ENCODE measurements at regions not wholly inside any gene's neighbourhood (a gene's known extent, or its start where the extent isn't known, plus 50 kb on each side); places are given as distances from the start of the nearest gene placed in this dataset.

DNA sequence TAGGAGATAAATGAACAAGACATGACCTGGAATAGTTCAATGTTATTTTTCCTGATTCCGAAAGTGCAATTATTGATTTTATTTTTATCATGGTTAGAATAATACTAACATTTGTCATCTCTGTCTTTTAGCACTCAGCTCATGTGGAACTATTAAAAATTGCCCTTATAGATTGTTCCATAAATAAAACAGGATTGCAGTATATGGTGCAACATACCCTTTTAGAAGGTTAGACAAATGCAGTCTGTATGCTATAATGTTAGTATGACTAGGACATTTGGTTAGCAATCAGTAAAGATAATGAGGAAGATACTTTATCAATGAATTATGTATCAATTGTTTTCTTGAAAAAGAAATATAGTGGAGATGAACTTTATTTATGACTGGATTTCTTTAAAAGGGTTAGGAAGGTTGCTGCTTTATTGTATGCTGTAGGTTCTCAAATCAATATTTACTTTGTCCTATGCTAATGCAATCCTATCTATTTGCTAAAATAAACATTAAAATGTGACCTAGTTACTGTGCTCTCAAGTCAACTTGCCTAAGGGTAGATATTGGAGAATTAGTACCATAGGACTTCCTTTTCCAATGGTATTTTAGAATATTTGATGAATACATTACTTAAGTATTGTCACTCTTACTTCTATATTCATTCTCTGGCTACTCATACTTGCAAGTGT lies 348.9 kb upstream of the ISL1 start:
- TF ChIP-seq ZNF274 (IDR thresholded peaks at IDR 0.05; ENCODE audit: low read depth, low read length): no peak
- H3K4me3 ChIP-seq (ENCODE audit: low read length): no peak overlapping the region

DNA sequence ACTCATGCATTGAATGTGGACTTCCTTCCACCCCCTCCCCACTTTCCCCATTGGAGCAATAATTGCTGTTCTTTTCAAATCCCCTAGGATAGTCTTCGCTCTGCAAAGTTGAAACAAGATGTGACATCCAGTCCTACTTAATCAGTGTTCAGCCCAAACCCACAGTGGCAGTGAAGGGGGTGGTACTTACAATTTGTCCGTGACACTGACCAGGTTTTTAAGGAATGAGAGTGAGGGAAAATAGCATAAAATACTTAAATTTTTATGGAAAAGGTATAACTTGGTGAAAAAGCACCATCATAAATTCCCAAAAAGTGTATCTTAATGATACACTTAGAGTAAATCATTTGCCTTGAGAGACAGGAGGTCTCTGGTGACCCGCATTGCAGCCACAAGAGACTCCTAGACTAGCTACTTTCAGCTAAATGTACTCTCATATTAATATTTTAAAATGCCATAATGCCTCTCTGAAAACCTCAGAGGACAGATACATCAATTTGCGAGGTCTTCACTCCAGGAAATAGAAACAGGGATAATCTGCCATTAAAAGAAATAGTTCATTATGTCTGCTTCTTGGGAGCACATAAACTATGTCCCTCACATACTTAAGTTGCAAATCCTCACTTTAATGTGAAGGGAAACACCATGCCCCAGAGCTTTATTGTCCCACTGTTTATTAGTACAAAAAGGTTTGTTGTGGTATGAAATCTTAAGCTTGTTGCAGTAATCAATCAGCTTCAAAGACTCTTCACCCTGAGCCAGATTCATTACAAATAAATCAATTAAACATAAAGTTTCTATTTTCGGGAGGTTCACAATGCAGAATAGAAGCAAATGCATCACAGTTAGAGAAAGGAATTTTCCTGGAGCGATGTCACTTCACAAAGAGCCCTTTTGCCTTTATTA lies 343.6 kb upstream of the ISL1 start:
- no peak for TF ChIP-seq ZNF274 (IDR thresholded peaks at IDR 0.05; ENCODE audit: low read depth, low read length)
- H3K4me3 ChIP-seq (ENCODE audit: low read length): no peak overlapping the region

GRCh38 chr5:51043745-51044144 lies 339.5 kb upstream of the ISL1 start:
- H3K4me3 ChIP-seq (ENCODE audit: low read length): no peak overlapping the region
- no peak for TF ChIP-seq ZNF274 (IDR thresholded peaks at IDR 0.05; ENCODE audit: low read depth, low read length)

DNA sequence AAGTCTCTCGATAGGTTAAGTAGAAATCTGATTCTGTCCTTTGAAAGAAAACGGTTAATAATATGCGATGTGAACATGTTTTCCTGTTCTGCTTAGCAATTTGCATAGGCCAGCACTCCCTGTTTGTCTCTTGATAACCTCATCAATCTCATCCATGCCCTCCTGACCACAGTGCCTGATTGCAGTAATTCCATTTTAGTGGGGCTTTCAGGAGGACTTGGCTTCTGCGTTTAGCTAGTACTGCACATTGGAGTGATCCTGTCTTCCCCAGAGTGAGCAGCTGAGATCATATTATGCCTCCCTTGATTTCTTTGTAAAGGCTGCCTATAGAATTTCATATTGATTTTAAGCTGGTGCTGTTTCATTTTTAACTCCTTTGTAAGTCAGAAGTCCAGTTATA lies 335.9 kb upstream of the ISL1 start:
- no peak for TF ChIP-seq ZNF274 (IDR thresholded peaks at IDR 0.05; ENCODE audit: low read depth, low read length)
- H3K4me3 ChIP-seq (ENCODE audit: low read length): no peak overlapping the region

- no peak for TF ChIP-seq ZNF274 (IDR thresholded peaks at IDR 0.05; ENCODE audit: low read depth, low read length)
- H3K4me3 ChIP-seq (ENCODE audit: low read length): no peak overlapping the region
These were observed 329.9 kb upstream of the ISL1 start for GRCh38 chr5:51053361-51053760.

DNA sequence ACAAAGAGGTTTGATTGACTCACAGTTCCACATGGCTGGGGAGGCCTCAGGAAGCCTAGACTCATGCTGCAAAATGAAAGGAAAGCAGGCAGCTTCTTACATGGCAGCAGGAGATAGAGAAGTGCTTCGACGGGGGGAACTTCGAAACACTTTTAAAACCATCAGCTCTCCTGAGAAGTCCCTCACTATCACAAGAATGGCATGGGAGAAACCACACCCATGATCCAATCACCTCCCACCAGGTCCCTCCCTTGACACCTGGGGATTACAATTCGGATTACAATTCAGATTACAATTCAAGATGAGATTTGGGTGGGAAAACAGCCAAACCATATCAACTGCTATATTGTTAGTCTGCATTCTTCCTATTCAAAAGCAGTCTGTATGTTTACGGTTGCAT lies 322.3 kb upstream of the ISL1 start:
- TF ChIP-seq ZNF274 (IDR thresholded peaks at IDR 0.05; ENCODE audit: low read depth, low read length): no peak
- no peak overlapping the region for H3K4me3 ChIP-seq (ENCODE audit: low read length)

GRCh38 chr5:51072937-51073336 lies 310.3 kb upstream of the ISL1 start:
- H3K4me3 ChIP-seq (ENCODE audit: low read length): no peak overlapping the region
- no peak for TF ChIP-seq ZNF274 (IDR thresholded peaks at IDR 0.05; ENCODE audit: low read depth, low read length)

- no peak for TF ChIP-seq ZNF274 (IDR thresholded peaks at IDR 0.05; ENCODE audit: low read depth, low read length)
- no peak overlapping the region for H3K4me3 ChIP-seq (ENCODE audit: low read length)
These were observed 300.5 kb upstream of the ISL1 start for GRCh38 chr5:51082741-51083140.

- no peak for TF ChIP-seq ZNF274 (IDR thresholded peaks at IDR 0.05; ENCODE audit: low read depth, low read length)
- no peak overlapping the region for H3K4me3 ChIP-seq (ENCODE audit: low read length)
These were observed 291.4 kb upstream of the ISL1 start for GRCh38 chr5:51091816-51092215.

DNA sequence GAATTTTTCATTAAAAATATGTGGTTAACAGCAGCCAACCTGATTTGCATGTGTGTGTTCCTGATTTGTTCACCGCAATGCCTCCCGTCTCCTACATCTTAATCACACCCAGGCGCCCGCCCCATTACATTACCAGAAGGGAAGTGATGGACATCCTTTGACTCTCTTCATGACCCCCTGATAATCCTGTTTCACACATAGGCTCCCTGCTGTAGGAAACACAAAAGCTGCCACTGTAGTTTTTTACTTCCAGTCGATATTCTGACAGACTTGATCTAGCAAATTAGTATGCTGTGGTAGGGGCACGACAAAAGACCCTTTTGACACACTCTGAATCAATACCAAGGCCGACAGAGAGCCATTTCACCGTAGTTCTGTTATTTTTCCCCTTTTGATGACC lies 287.8 kb upstream of the ISL1 start:
- no peak for TF ChIP-seq ZNF274 (IDR thresholded peaks at IDR 0.05; ENCODE audit: low read depth, low read length)
- no peak overlapping the region for H3K4me3 ChIP-seq (ENCODE audit: low read length)

GRCh38 chr5:51096859-51097258 lies 286.4 kb upstream of the ISL1 start:
- no peak for TF ChIP-seq ZNF274 (IDR thresholded peaks at IDR 0.05; ENCODE audit: low read depth, low read length)
- no peak overlapping the region for H3K4me3 ChIP-seq (ENCODE audit: low read length)

DNA sequence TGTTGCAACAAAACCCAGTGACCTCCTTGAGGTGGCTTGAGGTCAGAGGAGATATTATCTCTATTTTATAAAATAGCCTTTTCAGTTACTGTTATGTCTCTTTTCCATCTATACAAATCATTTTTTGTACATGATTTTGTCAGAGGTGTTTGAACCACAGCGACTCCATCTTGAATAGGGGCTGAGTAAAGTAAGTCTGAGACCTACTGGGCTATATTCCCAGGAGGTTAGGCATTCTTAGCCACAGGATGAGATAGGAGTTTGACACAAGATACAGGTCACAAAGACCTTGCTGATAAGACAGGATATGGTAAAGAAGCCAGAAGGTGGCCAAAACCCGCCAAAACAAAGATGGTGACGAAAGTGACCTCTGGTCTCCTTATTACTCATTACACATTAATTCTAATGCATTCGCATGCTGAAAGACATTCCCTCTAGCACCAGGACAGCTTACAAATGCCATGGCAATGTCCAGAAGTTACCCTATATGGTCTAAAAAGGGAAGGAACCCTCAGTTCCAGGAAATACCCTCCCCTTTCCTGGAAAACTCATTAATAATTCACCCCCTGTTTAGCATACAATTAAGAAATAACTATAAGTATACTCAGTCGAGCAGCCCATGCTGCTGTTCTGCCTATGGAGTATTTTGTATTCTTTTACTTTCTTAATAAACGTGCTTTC lies 283.9 kb upstream of the ISL1 start:
- H3K4me3 ChIP-seq (ENCODE audit: low read length): no peak overlapping the region
- TF ChIP-seq ZNF274 (IDR thresholded peaks at IDR 0.05; ENCODE audit: low read depth, low read length): no peak

DNA sequence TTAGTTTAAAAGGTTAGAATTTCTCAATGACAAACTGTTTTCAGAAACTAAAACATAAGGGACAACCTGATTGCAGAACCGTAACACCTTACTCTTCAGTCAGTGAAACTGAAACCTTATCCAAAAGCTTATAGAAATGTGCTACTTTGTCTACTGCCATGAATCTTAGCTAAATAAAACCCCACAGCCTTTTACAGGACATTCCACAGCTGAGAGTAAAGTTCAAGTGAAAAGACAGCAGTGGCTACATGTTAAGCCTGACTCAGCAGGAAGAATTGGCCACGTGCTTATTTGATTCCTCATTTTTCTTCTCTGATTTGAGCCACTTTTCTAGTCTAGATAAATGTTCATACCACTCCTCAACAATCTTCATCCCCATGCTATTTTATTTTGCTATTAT lies 278.7 kb upstream of the ISL1 start:
- H3K4me3 ChIP-seq (ENCODE audit: low read length): no peak overlapping the region
- no peak for TF ChIP-seq ZNF274 (IDR thresholded peaks at IDR 0.05; ENCODE audit: low read depth, low read length)

DNA sequence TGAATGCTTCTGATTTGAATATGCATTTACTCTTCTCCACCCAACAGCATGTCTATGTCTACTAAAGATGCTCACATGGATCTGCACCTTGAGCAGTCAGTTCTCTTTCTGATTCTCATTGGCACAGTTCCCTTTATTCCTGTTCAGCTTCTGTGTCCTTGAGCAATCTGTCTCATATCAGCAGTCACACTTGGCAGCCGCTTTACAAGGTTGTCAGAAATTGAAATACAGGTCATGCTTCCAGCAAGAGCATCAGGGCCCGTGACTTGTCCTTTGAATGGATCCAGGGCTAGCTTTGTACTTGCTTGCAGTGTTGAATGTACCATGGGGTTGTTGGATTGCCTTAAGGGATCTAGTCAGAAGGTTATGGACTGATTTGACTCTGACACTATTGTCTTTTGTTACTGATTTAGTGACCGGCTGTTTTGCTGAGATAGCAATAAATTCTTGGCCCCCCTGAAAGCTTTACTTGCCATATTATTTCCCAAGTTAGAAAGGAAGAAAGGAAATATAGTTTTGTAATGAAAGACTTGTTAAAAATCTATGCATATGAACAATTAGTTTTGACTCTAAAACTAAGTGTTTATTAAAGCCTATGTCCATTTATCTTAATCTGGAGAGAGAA lies 273.4 kb upstream of the ISL1 start:
- H3K4me3 ChIP-seq (ENCODE audit: low read length): no peak overlapping the region
- no peak for TF ChIP-seq ZNF274 (IDR thresholded peaks at IDR 0.05; ENCODE audit: low read depth, low read length)
